Panc1 (cell line): ENCODE measurements at regions not wholly inside any gene's neighbourhood (a gene's known extent, or its start where the extent isn't known, plus 50 kb on each side); places are given as distances from the start of the nearest gene placed in this dataset.

Experiments used
- ATAC-seq: fragments of 200-7000 bp; cut with Tn5 transposase; 2 replicates; pipeline ENCODE4 v1.9.1; 2020; ENCODE audit warnings: mild to moderate bottlenecking, moderate library complexity
- BruUV-seq: library from RNA; stranded (reverse); fragments of 400-500 nt; replicated peaks from 2 replicates; lab custom pipeline; 2021; lab: Mats Ljungman, UMichigan
- CTCF ChIA-PET: fragments of 300-600 bp; sonication (Branson Sonifier 250); formaldehyde crosslinking; loops from one replicate; lab custom pipeline; 2022; ENCODE audit warnings: antibody characterized with exemption; lab: Charles Lee
- POLR2A ChIA-PET: fragments of 300-600 bp; sonication (Branson Sonifier 250); formaldehyde crosslinking; loops from one replicate; lab custom pipeline; 2022; ENCODE audit warnings: antibody characterized with exemption; lab: Charles Lee
- DNase-seq: peaks from one replicate; pipeline ENCODE4 v3.0.0-alpha.2; 2010; ENCODE audit warnings: low read depth, low spot score
- H3K27ac ChIP-seq: 2 replicates; pipeline ENCODE4 v1.5.1; 2011; ENCODE audit warnings: mild to moderate bottlenecking, low read length, inconsistent platforms
- H3K27me3 ChIP-seq: fragments of 200-500 bp; sonication (Bioruptor generic); 2 replicates; pipeline ENCODE4 v1.6.0; 2014; ENCODE audit warnings: low read length, inconsistent platforms; ENCODE audit not compliant: control insufficient read depth, insufficient read depth
- H3K36me3 ChIP-seq: fragments of 200-500 bp; sonication (Bioruptor generic); 2 replicates; pipeline ENCODE4 v1.5.1; 2014; ENCODE audit warnings: inconsistent platforms, mild to moderate bottlenecking, low read length, moderate library complexity; ENCODE audit not compliant: control insufficient read depth, insufficient read depth
- H3K4me1 ChIP-seq: 2 replicates; pipeline ENCODE4 v1.5.1; 2011; ENCODE audit warnings: inconsistent platforms, mild to moderate bottlenecking, low read length, moderate library complexity; ENCODE audit not compliant: control insufficient read depth, insufficient read depth
- H3K4me3 ChIP-seq, 2 experiments: 2 replicates each; pipeline ENCODE4 v1.5.1; 2011 to 2012; ENCODE audit warnings: low read depth in 2 of 2, low read length in 2 of 2, mild to moderate bottlenecking in 2 of 2, inconsistent platforms in 1 of 2, moderate library complexity in 1 of 2
- H3K9me3 ChIP-seq: fragments of 200-500 bp; sonication (Bioruptor generic); 2 replicates; pipeline ENCODE4 v1.5.1; 2014; ENCODE audit warnings: low read depth, mild to moderate bottlenecking, inconsistent platforms, low read length, moderate library complexity; ENCODE audit not compliant: control insufficient read depth, insufficient read depth
- CTCF ChIP-seq: fragments of 450-650 bp; IDR thresholded peaks from 2 replicates; pipeline ENCODE4 v1.5.1; 2017; ENCODE audit warnings: mild to moderate bottlenecking
- POLR2AphosphoS5 ChIP-seq: IDR thresholded peaks from 2 replicates; pipeline ENCODE4 v1.6.1; 2012; ENCODE audit warnings: mild to moderate bottlenecking, low read depth, low read length, moderate library complexity
- REST ChIP-seq, 2 experiments: IDR thresholded peaks; 2 replicates each; pipeline ENCODE4 v1.6.1; 2011 to 2012; ENCODE audit warnings: low read depth in 2 of 2, control low read depth in 1 of 2, low read length in 1 of 2, mild to moderate bottlenecking in 1 of 2, moderate library complexity in 1 of 2; ENCODE audit not compliant: insufficient read depth in 1 of 2
- SIN3A ChIP-seq: IDR thresholded peaks from 2 replicates; pipeline ENCODE4 v1.6.1; 2012; ENCODE audit warnings: low read depth, mild to moderate bottlenecking, low read length, moderate library complexity, borderline replicate concordance; ENCODE audit not compliant: insufficient read depth
- TCF7L2 ChIP-seq: IDR thresholded peaks from 2 replicates; pipeline ENCODE4 v1.6.1; 2011; ENCODE audit warnings: mild to moderate bottlenecking, low read depth, low read length, inconsistent platforms
- in situ Hi-C: cut with HindIII; loops from 2 replicates; pipeline ENCODE4 v1.10.0; 2016; ENCODE audit warnings: low sequenced_read_pairs, low pct_unique_long_range_greater_than_20kb
- intact Hi-C: fragments of 100-400 bp; cut with micrococcal nuclease; formaldehyde crosslinking; loops from one replicate; pipeline ENCODE4 v1.10.0; 2022; ENCODE audit not compliant: unreplicated experiment

GRCh38 chr10:128499956-128500355 is 373.7 kb upstream of the MKI67 start:
- no peak overlapping the region for H3K27ac ChIP-seq
- intact Hi-C loops = no loop called here
- BruUV-seq = no TSS peak
- in situ Hi-C loops = no loop called here
- no peak for TF ChIP-seq SIN3A
- H3K9me3 ChIP-seq = no peaks in the 10 kb centered on the region
- no peaks in the 10 kb centered on the region for H3K36me3 ChIP-seq
- H3K4me1 ChIP-seq = no peaks in the 10 kb centered on the region
- no peak overlapping the region for H3K4me3 ChIP-seq
- no peaks in the 10 kb centered on the region for H3K27me3 ChIP-seq
- ChIA-PET POLR2A (no interaction called here), CTCF (no interaction called here)
- ATAC-seq (no peak), DNase-seq (no peak)

GRCh38 chr10:128500642-128501041 is 374.4 kb upstream of the MKI67 start:
- in situ Hi-C loops = no loop called here
- BruUV-seq = no TSS peak
- ChIA-PET CTCF (no interaction called here), POLR2A (no interaction called here)
- Histone ChIP-seq H3K9me3 (no peaks in the 10 kb centered on the region), H3K4me1 (no peaks in the 10 kb centered on the region), H3K27me3 (no peaks in the 10 kb centered on the region), H3K4me3 (no peak overlapping the region), H3K36me3 (no peaks in the 10 kb centered on the region), H3K27ac (no peak overlapping the region)
- no peak for DNase-seq
- TF ChIP-seq TCF7L2 (no peak), SIN3A (no peak), REST (IDR thresholded peaks at IDR 0.05; ENCODE audit: insufficient read depth in 1 of 2, low read depth in 2 of 2, low read length in 1 of 2) (no peak), CTCF (no peak), POLR2AphosphoS5 (no peak)
- intact Hi-C loops = no loop called here
- ATAC-seq = no peak

- no peak for TF ChIP-seq SIN3A
- TF ChIP-seq POLR2AphosphoS5 = no peak
- TF ChIP-seq REST (IDR thresholded peaks at IDR 0.05; ENCODE audit: insufficient read depth in 1 of 2, low read depth in 2 of 2, low read length in 1 of 2) = no peak
- no peak for TF ChIP-seq TCF7L2
- TF ChIP-seq CTCF = no peak
- Histone ChIP-seq H3K27me3 (peaks cover 6% of the 10 kb centered on the region; the same call in 1 of the 2 replicates), H3K9me3 (no peaks in the 10 kb centered on the region), H3K4me3 (no peak overlapping the region), H3K4me1 (no peaks in the 10 kb centered on the region), H3K27ac (no peak overlapping the region), H3K36me3 (no peaks in the 10 kb centered on the region)
- DNase-seq = no peak
- POLR2A ChIA-PET = no interaction called here
- in situ Hi-C loops (no loop called here), intact Hi-C loops (no loop called here)
- CTCF ChIA-PET = no interaction called here
- ATAC-seq = no peak
- BruUV-seq = no TSS peak
These were observed 379.1 kb upstream of the MKI67 start for GRCh38 chr10:128505346-128505745.
